ENCODE measurements at regions not wholly inside any gene's neighbourhood (a gene's known extent, or its start where the extent isn't known, plus 50 kb on each side); places are given as distances from the start of the nearest gene placed in this dataset.

GRCh38 chr5:50898966-50899365, 232.5 kb downstream of the PARP8 start:
- TF ChIP-seq ARNTL (CRISPR knock-in tag; IDR thresholded peaks at IDR 0.05; ENCODE audit: borderline replicate concordance, low read depth) (no peak), ZNF8 (CRISPR knock-in tag; IDR thresholded peaks at IDR 0.05) (no peak), TCF4 (CRISPR knock-in tag; IDR thresholded peaks at IDR 0.05; ENCODE audit: borderline replicate concordance) (no peak), POU6F1 (CRISPR knock-in tag; IDR thresholded peaks at IDR 0.05; ENCODE audit: borderline replicate concordance, low read depth) (no peak), ZFP3 (CRISPR knock-in tag; IDR thresholded peaks at IDR 0.05) (no peak), CSDC2 (CRISPR knock-in tag; IDR thresholded peaks at IDR 0.05) (no peak)
- TF ChIP-seq, protein P1, sequence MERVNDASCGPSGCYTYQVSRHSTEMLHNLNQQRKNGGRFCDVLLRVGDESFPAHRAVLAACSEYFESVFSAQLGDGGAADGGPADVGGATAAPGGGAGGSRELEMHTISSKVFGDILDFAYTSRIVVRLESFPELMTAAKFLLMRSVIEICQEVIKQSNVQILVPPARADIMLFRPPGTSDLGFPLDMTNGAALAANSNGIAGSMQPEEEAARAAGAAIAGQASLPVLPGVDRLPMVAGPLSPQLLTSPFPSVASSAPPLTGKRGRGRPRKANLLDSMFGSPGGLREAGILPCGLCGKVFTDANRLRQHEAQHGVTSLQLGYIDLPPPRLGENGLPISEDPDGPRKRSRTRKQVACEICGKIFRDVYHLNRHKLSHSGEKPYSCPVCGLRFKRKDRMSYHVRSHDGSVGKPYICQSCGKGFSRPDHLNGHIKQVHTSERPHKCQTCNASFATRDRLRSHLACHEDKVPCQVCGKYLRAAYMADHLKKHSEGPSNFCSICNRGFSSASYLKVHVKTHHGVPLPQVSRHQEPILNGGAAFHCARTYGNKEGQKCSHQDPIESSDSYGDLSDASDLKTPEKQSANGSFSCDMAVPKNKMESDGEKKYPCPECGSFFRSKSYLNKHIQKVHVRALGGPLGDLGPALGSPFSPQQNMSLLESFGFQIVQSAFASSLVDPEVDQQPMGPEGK (CRISPR knock-in tag; IDR thresholded peaks at IDR 0.05; ENCODE audit: borderline replicate concordance): no peak

Data from SK-N-SH treated with all-trans-retinoic acid at 6 μM for 48 hours (cell line).